ENCODE measurements at regions not wholly inside any gene's neighbourhood (a gene's known extent, or its start where the extent isn't known, plus 50 kb on each side); places are given as distances from the start of the nearest gene placed in this dataset.

- DNase-seq (ENCODE audit: low spot score) (no peak), FAIRE-seq (no peak)
Observed at GRCh38 chr14:54343272-54344121, 53.3 kb upstream of the CDKN3 start.

GRCh38 chr14:54344445-54344844, 52.4 kb upstream of the CDKN3 start:
- DNase-seq (ENCODE audit: low spot score) (no peak), FAIRE-seq (no peak)

GRCh38 chr14:54346257-54346656, 50.5 kb upstream of the CDKN3 start:
- DNase-seq (ENCODE audit: low spot score) (no peak), FAIRE-seq (no peak)

All from RCC 7860 (cell line).